ENCODE measurements at regions not wholly inside any gene's neighbourhood (a gene's known extent, or its start where the extent isn't known, plus 50 kb on each side); places are given as distances from the start of the nearest gene placed in this dataset.

DNA sequence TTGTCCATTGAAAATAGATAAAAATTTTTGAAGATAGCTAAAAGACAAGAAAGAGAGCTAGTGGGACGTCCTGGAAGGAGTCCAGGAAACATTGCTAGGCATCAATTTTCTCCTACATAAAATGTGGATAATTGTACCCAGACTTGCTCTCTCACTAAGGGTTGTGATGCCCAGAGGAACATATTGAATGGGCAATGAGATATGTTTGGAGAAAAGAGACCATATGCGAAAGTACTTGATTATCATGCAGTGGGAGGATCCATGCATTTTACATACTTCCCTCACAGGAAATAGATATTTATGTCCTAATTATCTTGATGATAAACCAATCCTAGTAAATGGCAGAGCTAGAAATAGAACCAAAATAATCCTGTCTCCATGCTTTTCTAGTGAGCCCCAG lies 108.4 kb upstream of the TNR start:
- DNase-seq (ENCODE audit: low spot score) (no peak), ATAC-seq (ENCODE audit: insufficient number of reproducible peaks, low FRiP score, low read depth) (no peak)
- no peak overlapping the region for H3K4me3 ChIP-seq
- no peak overlapping the region for H3K27ac ChIP-seq
- H3K4me1 ChIP-seq (ENCODE audit: control insufficient read depth in 1 of 2, low read depth in 2 of 2), result no peaks in the 10 kb centered on the region
- TF ChIP-seq, protein P1, sequence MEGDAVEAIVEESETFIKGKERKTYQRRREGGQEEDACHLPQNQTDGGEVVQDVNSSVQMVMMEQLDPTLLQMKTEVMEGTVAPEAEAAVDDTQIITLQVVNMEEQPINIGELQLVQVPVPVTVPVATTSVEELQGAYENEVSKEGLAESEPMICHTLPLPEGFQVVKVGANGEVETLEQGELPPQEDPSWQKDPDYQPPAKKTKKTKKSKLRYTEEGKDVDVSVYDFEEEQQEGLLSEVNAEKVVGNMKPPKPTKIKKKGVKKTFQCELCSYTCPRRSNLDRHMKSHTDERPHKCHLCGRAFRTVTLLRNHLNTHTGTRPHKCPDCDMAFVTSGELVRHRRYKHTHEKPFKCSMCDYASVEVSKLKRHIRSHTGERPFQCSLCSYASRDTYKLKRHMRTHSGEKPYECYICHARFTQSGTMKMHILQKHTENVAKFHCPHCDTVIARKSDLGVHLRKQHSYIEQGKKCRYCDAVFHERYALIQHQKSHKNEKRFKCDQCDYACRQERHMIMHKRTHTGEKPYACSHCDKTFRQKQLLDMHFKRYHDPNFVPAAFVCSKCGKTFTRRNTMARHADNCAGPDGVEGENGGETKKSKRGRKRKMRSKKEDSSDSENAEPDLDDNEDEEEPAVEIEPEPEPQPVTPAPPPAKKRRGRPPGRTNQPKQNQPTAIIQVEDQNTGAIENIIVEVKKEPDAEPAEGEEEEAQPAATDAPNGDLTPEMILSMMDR (IDR thresholded peaks at IDR 0.05), result no peak
- H3K36me3 ChIP-seq, result no peaks in the 10 kb centered on the region
- H3K27me3 ChIP-seq (replicated peaks; ENCODE audit: insufficient read depth), result no peaks in the 10 kb centered on the region
- H3K9me3 ChIP-seq, result no peaks in the 10 kb centered on the region

DNA sequence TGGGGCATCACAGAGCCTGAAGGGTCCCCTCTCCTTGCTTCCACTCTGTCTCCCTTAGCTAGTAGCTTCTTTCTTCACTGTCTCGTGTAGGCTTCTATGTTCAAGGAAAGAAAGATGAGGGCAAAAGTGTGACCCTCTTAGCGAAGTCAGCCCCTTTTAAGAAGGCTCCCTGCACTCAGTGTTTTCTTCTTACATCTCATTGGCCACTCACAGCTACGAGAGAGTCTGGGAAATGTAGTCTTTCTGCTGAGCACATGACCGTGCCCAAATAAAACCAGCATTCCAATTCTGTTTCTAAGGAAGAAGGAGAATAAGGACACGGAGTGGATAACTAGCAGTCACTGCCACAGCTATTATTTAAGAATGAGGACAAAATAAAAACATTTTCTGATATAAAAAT lies 104.9 kb upstream of the TNR start:
- DNase-seq (ENCODE audit: low spot score) (no peak), ATAC-seq (ENCODE audit: insufficient number of reproducible peaks, low FRiP score, low read depth) (no peak)
- no peaks in the 10 kb centered on the region for H3K27me3 ChIP-seq (replicated peaks; ENCODE audit: insufficient read depth)
- TF ChIP-seq, protein P1 (IDR thresholded peaks at IDR 0.05), result no peak
- H3K4me3 ChIP-seq, result no peak overlapping the region
- no peaks in the 10 kb centered on the region for H3K36me3 ChIP-seq
- H3K4me1 ChIP-seq (ENCODE audit: control insufficient read depth in 1 of 2, low read depth in 2 of 2), result peaks cover 0 to 4% of the 10 kb centered on the region in 2 donors
- no peaks in the 10 kb centered on the region for H3K9me3 ChIP-seq
- no peak overlapping the region for H3K27ac ChIP-seq

DNA sequence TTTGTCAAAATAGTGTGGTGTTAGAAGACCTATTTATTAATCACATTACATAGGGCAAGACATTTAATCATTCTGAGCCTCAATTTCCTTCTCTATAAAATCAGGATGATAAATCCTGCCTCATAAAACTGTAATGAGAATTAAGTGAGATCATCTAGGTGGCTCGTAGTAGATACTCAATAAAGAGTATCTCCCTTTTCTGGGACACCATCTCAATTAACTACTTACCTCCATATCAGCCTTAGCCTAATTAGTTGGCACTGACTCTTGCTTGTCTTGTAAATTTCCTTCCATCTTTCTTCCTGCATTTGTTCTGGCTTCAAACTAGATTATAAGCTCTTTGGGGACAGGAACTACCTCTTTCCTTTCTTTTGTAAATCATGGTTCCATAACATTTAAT lies 102.6 kb upstream of the TNR start:
- ATAC-seq (ENCODE audit: insufficient number of reproducible peaks, low FRiP score, low read depth) (no peak), DNase-seq (ENCODE audit: low spot score) (no peak)
- H3K4me3 ChIP-seq, result no peak overlapping the region

DNA sequence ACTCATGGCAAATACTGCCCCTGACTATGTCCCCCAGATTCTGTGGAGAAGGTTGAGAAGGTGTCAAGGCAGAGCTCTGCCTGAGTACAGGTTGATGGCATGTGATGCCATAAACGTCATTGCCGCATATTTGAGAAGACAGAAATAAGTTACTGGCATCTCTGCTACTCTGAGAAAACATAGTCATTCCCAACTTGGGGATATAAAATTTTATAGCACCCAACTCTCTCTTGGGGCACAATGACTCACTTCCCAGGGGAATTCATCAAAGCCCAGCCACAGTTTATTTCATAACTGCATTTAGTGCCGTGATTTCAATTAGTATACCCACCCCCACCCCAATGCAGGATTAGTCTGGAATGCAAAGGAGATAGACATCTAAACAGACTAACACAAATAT lies 101.9 kb upstream of the TNR start:
- TF ChIP-seq, protein P1 (IDR thresholded peaks at IDR 0.05), result no peak
- Histone ChIP-seq H3K4me1 (ENCODE audit: control insufficient read depth in 1 of 2, low read depth in 2 of 2) (peaks cover 0 to 4% of the 10 kb centered on the region in 2 donors), H3K27me3 (replicated peaks; ENCODE audit: insufficient read depth) (no peaks in the 10 kb centered on the region), H3K27ac (no peak overlapping the region), H3K9me3 (no peaks in the 10 kb centered on the region), H3K4me3 (no peak overlapping the region), H3K36me3 (no peaks in the 10 kb centered on the region)
- ATAC-seq (ENCODE audit: insufficient number of reproducible peaks, low FRiP score, low read depth) (no peak), DNase-seq (ENCODE audit: low spot score) (no peak)

More for the DNA sequence above, 102.6 kb upstream of the TNR start:
- peaks cover 0 to 4% of the 10 kb centered on the region in 2 donors for H3K4me1 ChIP-seq (ENCODE audit: control insufficient read depth in 1 of 2, low read depth in 2 of 2)
- TF ChIP-seq, protein P1 (IDR thresholded peaks at IDR 0.05), result no peak
- no peaks in the 10 kb centered on the region for H3K36me3 ChIP-seq
- no peaks in the 10 kb centered on the region for H3K9me3 ChIP-seq
- no peaks in the 10 kb centered on the region for H3K27me3 ChIP-seq (replicated peaks; ENCODE audit: insufficient read depth)
- H3K27ac ChIP-seq, result no peak overlapping the region

DNA sequence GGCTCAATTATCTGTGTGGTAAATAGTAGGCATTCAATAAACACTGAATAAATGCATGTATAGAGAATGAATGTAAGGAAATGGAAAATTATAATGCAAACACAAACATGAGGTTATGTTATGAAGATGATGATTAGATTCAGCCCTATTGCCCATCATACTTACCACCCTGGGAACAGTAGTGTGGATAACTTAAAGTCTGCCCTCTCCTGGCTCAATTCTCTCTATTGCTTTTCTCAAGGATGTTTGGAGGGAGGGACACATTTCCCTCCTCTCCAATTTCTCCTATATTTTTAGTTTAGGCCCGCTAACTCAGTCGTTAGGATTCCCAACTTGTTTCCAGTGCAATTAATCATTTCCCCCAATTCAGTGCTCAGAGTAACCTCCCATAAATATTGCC lies 101.5 kb upstream of the TNR start:
- no peak for DNase-seq (ENCODE audit: low spot score)
- ATAC-seq (ENCODE audit: insufficient number of reproducible peaks, low FRiP score, low read depth), result no peak
- H3K27ac ChIP-seq, result no peak overlapping the region

More for the DNA sequence above, 101.5 kb upstream of the TNR start:
- no peak overlapping the region for H3K4me3 ChIP-seq
- TF ChIP-seq, protein P1 (IDR thresholded peaks at IDR 0.05), result no peak
- no peaks in the 10 kb centered on the region for H3K36me3 ChIP-seq
- H3K4me1 ChIP-seq (ENCODE audit: control insufficient read depth in 1 of 2, low read depth in 2 of 2), result peaks cover 0 to 4% of the 10 kb centered on the region in 2 donors
- no peaks in the 10 kb centered on the region for H3K27me3 ChIP-seq (replicated peaks; ENCODE audit: insufficient read depth)
- no peaks in the 10 kb centered on the region for H3K9me3 ChIP-seq

Measured in thoracic aorta (tissue), 2 donors.